ENCODE measurements at regions not wholly inside any gene's neighbourhood (a gene's known extent, or its start where the extent isn't known, plus 50 kb on each side); places are given as distances from the start of the nearest gene placed in this dataset.

DNA sequence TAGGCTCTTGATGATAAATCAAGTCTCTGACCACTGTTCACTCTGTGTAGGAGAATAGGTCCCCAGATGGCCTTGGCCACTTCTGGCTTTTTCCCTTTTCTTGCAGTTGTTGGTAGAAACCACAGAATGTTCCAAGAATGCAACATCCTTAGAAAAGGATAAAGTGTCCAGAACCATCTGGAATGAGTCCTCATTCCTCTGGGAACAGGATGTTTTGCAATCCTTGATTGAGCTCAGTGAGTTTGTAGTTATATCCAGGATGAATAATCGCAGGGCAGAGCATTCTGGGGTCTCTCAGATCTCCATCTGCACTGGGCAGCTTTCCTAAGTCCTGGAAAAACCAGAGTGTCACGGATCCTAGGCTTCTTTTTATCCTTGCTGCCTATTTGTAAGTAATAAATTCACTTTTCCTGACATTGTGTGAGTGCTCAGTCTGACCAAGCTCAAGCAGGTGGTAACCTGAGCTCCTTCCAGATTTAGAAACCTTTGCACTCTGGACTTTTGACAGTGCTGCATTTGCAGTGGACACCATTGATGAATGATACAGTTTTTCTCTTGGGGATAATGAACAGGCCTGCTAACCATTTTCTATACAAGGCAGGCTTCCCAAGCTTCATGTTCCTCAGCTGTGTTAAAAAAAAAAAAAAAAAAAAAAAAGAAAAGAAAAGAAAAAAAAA is 1028.6 kb downstream of the OTOL1 start:
- POLR2A ChIA-PET (ENCODE audit: low non-redundant PET) = no interaction called here
- DNase-seq (ENCODE audit: low spot score) = peak; percentile 1
- TF ChIP-seq, protein P1, sequence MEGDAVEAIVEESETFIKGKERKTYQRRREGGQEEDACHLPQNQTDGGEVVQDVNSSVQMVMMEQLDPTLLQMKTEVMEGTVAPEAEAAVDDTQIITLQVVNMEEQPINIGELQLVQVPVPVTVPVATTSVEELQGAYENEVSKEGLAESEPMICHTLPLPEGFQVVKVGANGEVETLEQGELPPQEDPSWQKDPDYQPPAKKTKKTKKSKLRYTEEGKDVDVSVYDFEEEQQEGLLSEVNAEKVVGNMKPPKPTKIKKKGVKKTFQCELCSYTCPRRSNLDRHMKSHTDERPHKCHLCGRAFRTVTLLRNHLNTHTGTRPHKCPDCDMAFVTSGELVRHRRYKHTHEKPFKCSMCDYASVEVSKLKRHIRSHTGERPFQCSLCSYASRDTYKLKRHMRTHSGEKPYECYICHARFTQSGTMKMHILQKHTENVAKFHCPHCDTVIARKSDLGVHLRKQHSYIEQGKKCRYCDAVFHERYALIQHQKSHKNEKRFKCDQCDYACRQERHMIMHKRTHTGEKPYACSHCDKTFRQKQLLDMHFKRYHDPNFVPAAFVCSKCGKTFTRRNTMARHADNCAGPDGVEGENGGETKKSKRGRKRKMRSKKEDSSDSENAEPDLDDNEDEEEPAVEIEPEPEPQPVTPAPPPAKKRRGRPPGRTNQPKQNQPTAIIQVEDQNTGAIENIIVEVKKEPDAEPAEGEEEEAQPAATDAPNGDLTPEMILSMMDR (conservative IDR thresholded peaks at IDR 0.05; ENCODE audit: low read depth) = no peak
- no peak overlapping the region for H3K27ac ChIP-seq
- CTCF ChIA-PET = interaction anchor here (0.6 kb wide), 1 partner anchor 1782 kb away, joined by 3 read pairs; no protein-coding TSS in a partner anchor

DNA sequence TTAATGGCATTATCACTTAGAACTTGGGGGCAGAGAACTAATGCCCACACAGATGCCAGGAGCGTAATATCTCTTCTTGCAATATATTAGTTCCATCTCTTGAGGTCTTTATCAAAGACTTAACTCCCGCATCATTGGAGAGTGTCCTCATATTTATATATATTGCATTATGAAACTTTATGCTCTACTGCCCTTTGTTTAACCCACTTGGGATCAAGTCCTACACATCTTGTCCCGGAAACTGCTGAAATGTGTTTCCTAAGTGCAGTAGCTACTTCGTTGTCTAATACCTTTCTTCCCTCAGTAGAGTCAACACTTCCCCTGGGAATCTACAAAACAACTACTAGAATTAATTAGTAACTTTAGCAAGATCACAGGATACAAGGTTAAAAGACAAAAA is 1029.2 kb downstream of the OTOL1 start:
- DNase-seq (ENCODE audit: low spot score) = no peak
- ChIA-PET POLR2A (ENCODE audit: low non-redundant PET) (no interaction called here), CTCF (no interaction called here)
- TF ChIP-seq, protein P1 (conservative IDR thresholded peaks at IDR 0.05; ENCODE audit: low read depth) = no peak
- no peak overlapping the region for H3K27ac ChIP-seq

DNA sequence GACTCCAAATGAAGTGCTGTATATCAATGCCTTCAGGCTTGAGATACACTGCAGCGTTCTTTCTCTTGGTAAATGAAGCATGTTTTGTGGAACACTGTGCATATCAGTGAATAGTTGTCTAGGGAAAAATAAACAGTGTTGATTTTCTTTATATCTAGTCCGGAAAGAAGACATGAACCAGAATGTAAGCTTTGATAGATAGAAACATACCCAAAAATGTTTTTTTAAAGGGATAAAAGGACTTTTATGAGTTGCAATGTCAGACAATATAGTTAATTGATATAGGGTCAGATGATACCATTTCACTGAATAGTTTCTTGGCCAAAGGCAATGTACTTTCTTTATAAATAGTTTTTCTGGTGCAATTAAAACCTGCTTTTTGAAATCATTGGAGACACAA is 1037.8 kb downstream of the OTOL1 start:
- no peak overlapping the region for H3K27ac ChIP-seq
- TF ChIP-seq, protein P1 (conservative IDR thresholded peaks at IDR 0.05; ENCODE audit: low read depth) = no peak
- POLR2A ChIA-PET (ENCODE audit: low non-redundant PET) = no interaction called here
- CTCF ChIA-PET = no interaction called here
- no peak for DNase-seq (ENCODE audit: low spot score)

DNA sequence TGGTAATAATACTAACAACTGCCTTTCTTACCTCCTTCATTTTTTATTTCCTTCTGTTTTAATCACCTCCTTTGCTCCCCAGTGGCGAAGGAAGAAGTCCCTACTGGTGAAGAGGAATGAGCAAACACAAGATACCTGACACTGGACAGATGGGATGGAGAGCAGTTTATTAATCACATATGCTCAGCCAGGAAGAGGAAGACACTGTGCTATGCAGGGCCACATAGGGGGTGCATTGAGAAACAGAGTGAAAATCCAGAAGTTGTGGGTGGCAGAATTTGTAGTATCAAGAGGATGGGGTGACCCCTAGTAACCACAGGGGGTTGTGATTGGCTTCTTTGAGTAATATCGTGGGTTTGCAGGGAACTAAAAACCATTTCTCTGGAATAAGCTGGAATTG is 1041.9 kb downstream of the OTOL1 start:
- no peak overlapping the region for H3K27ac ChIP-seq
- DNase-seq (ENCODE audit: low spot score) = no peak
- TF ChIP-seq, protein P1 (conservative IDR thresholded peaks at IDR 0.05; ENCODE audit: low read depth) = no peak
- CTCF ChIA-PET = no interaction called here
- POLR2A ChIA-PET (ENCODE audit: low non-redundant PET) = no interaction called here

DNA sequence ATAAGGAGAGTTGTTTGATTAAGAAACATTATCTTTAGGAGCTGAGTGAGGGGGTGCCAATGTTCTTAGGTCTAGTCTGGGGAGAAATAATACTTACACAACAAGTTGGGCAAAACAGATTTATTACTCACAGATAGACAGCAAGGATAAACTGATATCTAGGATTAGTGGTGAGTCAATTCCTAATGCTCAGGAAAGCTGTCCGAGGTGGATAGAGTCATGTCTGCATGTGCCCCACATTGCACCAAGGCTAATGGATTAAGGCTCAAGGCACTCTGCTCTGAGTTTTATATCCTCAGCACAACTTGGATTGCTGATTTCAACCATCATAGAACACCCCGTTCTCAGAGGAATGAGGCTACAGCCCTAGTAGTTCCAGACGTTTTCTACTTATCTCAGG is 1042.3 kb downstream of the OTOL1 start:
- DNase-seq (ENCODE audit: low spot score) = no peak
- CTCF ChIA-PET = no interaction called here
- POLR2A ChIA-PET (ENCODE audit: low non-redundant PET) = no interaction called here
- TF ChIP-seq, protein P1 (conservative IDR thresholded peaks at IDR 0.05; ENCODE audit: low read depth) = no peak
- no peak overlapping the region for H3K27ac ChIP-seq

DNA sequence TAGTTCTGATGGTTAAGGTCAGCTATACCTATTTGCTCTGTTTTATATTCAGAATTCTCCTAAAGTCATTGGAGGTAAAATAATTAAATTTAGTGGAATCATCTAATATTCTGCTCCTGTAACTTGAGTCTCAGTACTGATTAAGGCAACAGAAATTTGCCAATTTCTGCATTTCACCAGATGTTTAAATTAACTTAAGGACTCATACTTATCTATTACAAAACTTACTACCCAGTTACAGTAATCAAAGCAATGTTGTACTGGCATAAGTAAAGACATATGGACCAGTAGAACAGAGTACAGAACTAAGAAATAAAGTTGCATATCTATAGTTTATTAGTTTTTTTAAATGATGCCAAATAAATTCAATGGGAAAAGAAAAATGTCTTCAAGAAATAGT is 1043.8 kb downstream of the OTOL1 start:
- TF ChIP-seq, protein P1 (conservative IDR thresholded peaks at IDR 0.05; ENCODE audit: low read depth) = no peak
- H3K27ac ChIP-seq = no peak overlapping the region
- ChIA-PET POLR2A (ENCODE audit: low non-redundant PET) (no interaction called here), CTCF (no interaction called here)
- no peak for DNase-seq (ENCODE audit: low spot score)

All from RWPE1 (cell line).